SU-DHL-6 (cell line): ENCODE measurements at regions not wholly inside any gene's neighbourhood (a gene's known extent, or its start where the extent isn't known, plus 50 kb on each side); places are given as distances from the start of the nearest gene placed in this dataset.
"Not testable (repeated sequence)": the region's sequence is repeated elsewhere in the genome, so short reads cannot be mapped to it uniquely, and the experiment has no call there.

Source experiments
- CTCF ChIP-seq: fragments of 200-600 bp; sonication (generic); IDR thresholded peaks from one replicate; pipeline ENCODE4 v1.5.1; 2017; ENCODE audit warnings: antibody characterized with exemption, mild to moderate bottlenecking, low read length, moderate library complexity; ENCODE audit not compliant: insufficient read depth, poor library complexity, severe bottlenecking
- EZH2phosphoT487 ChIP-seq: fragments of 200-600 bp; sonication (generic), shearing (Covaris generic); conservative IDR thresholded peaks from 2 replicates; pipeline ENCODE4 v1.6.1; 2018; ENCODE audit warnings: mild to moderate bottlenecking, antibody characterized with exemption, low read length, moderate library complexity, mixed read lengths

- not testable (repeated sequence) for TF ChIP-seq CTCF, EZH2phosphoT487
Measured at GRCh38 chr6:57946769-57947091, 629.3 kb downstream of the PRIM2 start.
